ENCODE measurements at regions not wholly inside any gene's neighbourhood (a gene's known extent, or its start where the extent isn't known, plus 50 kb on each side); places are given as distances from the start of the nearest gene placed in this dataset.

GRCh38 chr12:125684968-125685790, 619.9 kb downstream of the AACS start:
- no peak for TF ChIP-seq GATA2 (IDR thresholded peaks at IDR 0.05; ENCODE audit: low read depth, low read length)
- no peak for TF ChIP-seq GATA3 (IDR thresholded peaks at IDR 0.05; ENCODE audit: low read depth, low read length)

All from SH-SY5Y (cell line).